H1 (cell line): ENCODE measurements at regions not wholly inside any gene's neighbourhood (a gene's known extent, or its start where the extent isn't known, plus 50 kb on each side); places are given as distances from the start of the nearest gene placed in this dataset.

Experiments used
- CTCF ChIA-PET: fragments of 300-600 bp; sonication (Branson Sonifier 250); formaldehyde crosslinking; loops from one replicate; lab custom pipeline; 2021; ENCODE audit not compliant: partially characterized antibody; lab: Charles Lee
- POLR2A ChIA-PET: fragments of 300-600 bp; sonication (Branson Sonifier 250); formaldehyde crosslinking; loops from one replicate; lab custom pipeline; 2021; ENCODE audit warnings: inconsistent platforms; ENCODE audit not compliant: partially characterized antibody; lab: Charles Lee
- DNase-seq, 2 experiments: peaks; one replicate each; pipeline versions ENCODE4 v3.0.0 to v3.0.0-alpha.2; 2010 to 2022; ENCODE audit warnings: low spot score in 2 of 2, low read depth in 1 of 2, mixed read lengths in 1 of 2
- FAIRE-seq: peaks from 2 replicates; lab custom pipeline; 2011; peaks lifted over from hg19 to GRCh38; lab: Jason Lieb, UNC
- H2AFZ ChIP-seq: 2 replicates; pipeline ENCODE4 v1.8.1; 2012; ENCODE audit warnings: low read length, inconsistent platforms
- H2AK5ac ChIP-seq: 2 replicates; pipeline ENCODE4 v1.6.1; 2013; ENCODE audit warnings: low read depth, low read length
- H2BK120ac ChIP-seq: replicated peaks from 2 replicates; pipeline ENCODE3; 2013; ENCODE audit warnings: low read depth, low read length, inconsistent platforms
- H2BK12ac ChIP-seq: 2 replicates; pipeline ENCODE4 v1.6.1; 2013; ENCODE audit warnings: low read depth, low read length
- H2BK15ac ChIP-seq: 2 replicates; pipeline ENCODE4 v1.6.1; 2013; ENCODE audit warnings: low read length
- H2BK20ac ChIP-seq: 2 replicates; pipeline ENCODE4 v1.6.1; 2013; ENCODE audit warnings: low read length
- H2BK5ac ChIP-seq: 2 replicates; pipeline ENCODE4 v1.6.1; 2013; ENCODE audit warnings: low read depth, low read length
- H3K14ac ChIP-seq: 2 replicates; pipeline ENCODE4 v1.6.1; 2013; ENCODE audit warnings: inconsistent platforms; ENCODE audit not compliant: insufficient read length
- H3K18ac ChIP-seq: 2 replicates; pipeline ENCODE4 v1.6.1; 2013; ENCODE audit warnings: low read length; ENCODE audit errors: extremely low read depth
- H3K23ac ChIP-seq: 2 replicates; pipeline ENCODE4 v1.6.1; 2013; ENCODE audit warnings: inconsistent platforms; ENCODE audit not compliant: insufficient read length
- H3K23me2 ChIP-seq: 2 replicates; pipeline ENCODE4 v1.6.1; 2013; ENCODE audit warnings: low read depth, low read length
- H3K27ac ChIP-seq: 2 replicates; pipeline ENCODE4 v1.6.1; 2011; ENCODE audit warnings: low read depth, low read length, inconsistent platforms
- H3K27me3 ChIP-seq, 4 experiments: replicated peaks in 1 of 4; 1 replicate in 1 of 4; 2 replicates in 3 of 4; pipeline versions ENCODE4 v1.6.1 to v1.8.1; 2011 to 2013; ENCODE audit warnings: low read length in 3 of 4, mild to moderate bottlenecking in 3 of 4, inconsistent platforms in 2 of 4, mixed read lengths in 2 of 4, moderate library complexity in 1 of 4; ENCODE audit not compliant: control insufficient read depth in 3 of 4, insufficient read depth in 3 of 4; ENCODE audit errors: extremely low read depth in 1 of 4
- H3K36me3 ChIP-seq, 4 experiments: 2 replicates each; pipeline versions ENCODE4 v1.6.1 to v1.8.1; 2011 to 2013; ENCODE audit warnings: mild to moderate bottlenecking in 4 of 4, low read length in 3 of 4, moderate library complexity in 2 of 4, control low read depth in 1 of 4, inconsistent platforms in 1 of 4; ENCODE audit not compliant: insufficient read depth in 4 of 4, control insufficient read depth in 2 of 4
- H3K4ac ChIP-seq: replicated peaks from 2 replicates; pipeline ENCODE3; 2013; ENCODE audit warnings: low read length, low read depth, mixed read lengths, inconsistent platforms; ENCODE audit not compliant: insufficient read length
- H3K4me1 ChIP-seq, 4 experiments: replicated peaks in 1 of 4; 1 replicate in 1 of 4; 2 replicates in 3 of 4; pipeline versions ENCODE4 v1.6.1 to v1.8.1; 2011 to 2013; ENCODE audit warnings: low read length in 3 of 4, inconsistent platforms in 2 of 4, mixed read lengths in 1 of 4; ENCODE audit not compliant: insufficient read depth in 4 of 4, control insufficient read depth in 3 of 4
- H3K4me2 ChIP-seq, 2 experiments: 2 replicates each; pipeline versions ENCODE4 v1.6.1 to v1.8.1; 2011 to 2013; ENCODE audit warnings: low read depth in 2 of 2, low read length in 2 of 2, control low read depth in 1 of 2, inconsistent platforms in 1 of 2, mild to moderate bottlenecking in 1 of 2; ENCODE audit not compliant: insufficient read depth in 1 of 2
- H3K4me3 ChIP-seq, 4 experiments: fragments of 200-600, 300-600 bp in 1 of 4; sonication (generic), shearing (Covaris generic), sonication (Bioruptor Twin) in 1 of 4; 2 replicates each; pipeline versions ENCODE4 v1.5.1 to v1.8.1; 2011 to 2016; ENCODE audit warnings: low read length in 4 of 4, low read depth in 3 of 4, control low read depth in 2 of 4, inconsistent platforms in 2 of 4, mild to moderate bottlenecking in 2 of 4, mixed read lengths in 1 of 4, moderate library complexity in 1 of 4; ENCODE audit not compliant: insufficient read depth in 2 of 4; ENCODE audit errors: extremely low read depth in 1 of 4
- H3K56ac ChIP-seq: replicated peaks from 2 replicates; pipeline ENCODE3; 2013; ENCODE audit warnings: low read depth, mild to moderate bottlenecking, mixed read lengths, low read length, inconsistent platforms; ENCODE audit not compliant: insufficient read length
- H3K79me1 ChIP-seq: 2 replicates; pipeline ENCODE4 v1.6.1; 2013; ENCODE audit warnings: low read depth, low read length, control low read depth
- H3K79me2 ChIP-seq, 2 experiments: 2 replicates each; pipeline versions ENCODE4 v1.6.1 to v1.8.1; 2012 to 2013; ENCODE audit warnings: low read length in 2 of 2, mild to moderate bottlenecking in 2 of 2, inconsistent platforms in 1 of 2; ENCODE audit not compliant: insufficient read depth in 2 of 2, control insufficient read depth in 1 of 2
- H3K9ac ChIP-seq, 4 experiments: replicated peaks in 1 of 4; 1 replicate in 1 of 4; 2 replicates in 3 of 4; pipeline versions ENCODE4 v1.6.1 to v1.8.1; 2011 to 2013; ENCODE audit warnings: low read depth in 3 of 4, low read length in 3 of 4, control low read depth in 2 of 4, mild to moderate bottlenecking in 2 of 4, moderate library complexity in 2 of 4, inconsistent platforms in 1 of 4; ENCODE audit errors: extremely low read depth in 1 of 4
- H3K9me3 ChIP-seq, 2 experiments: 2 replicates each; pipeline versions ENCODE4 v1.6.1 to v1.8.1; 2012 to 2013; ENCODE audit warnings: mild to moderate bottlenecking in 2 of 2, moderate library complexity in 2 of 2, control low read depth in 1 of 2, inconsistent platforms in 1 of 2, low read depth in 1 of 2, low read length in 1 of 2, mixed read lengths in 1 of 2; ENCODE audit not compliant: insufficient read depth in 2 of 2
- H4K20me1 ChIP-seq, 2 experiments: replicated peaks in 1 of 2; 2 replicates each; pipeline versions ENCODE3 to v1.8.1; 2011 to 2013; ENCODE audit warnings: inconsistent platforms in 2 of 2, low read length in 2 of 2, mild to moderate bottlenecking in 1 of 2; ENCODE audit not compliant: insufficient read depth in 2 of 2, control insufficient read depth in 1 of 2
- H4K5ac ChIP-seq: 2 replicates; pipeline ENCODE4 v1.6.1; 2013; ENCODE audit warnings: low read length, low read depth, mixed read lengths, inconsistent platforms; ENCODE audit not compliant: insufficient read length
- H4K8ac ChIP-seq: 2 replicates; pipeline ENCODE4 v1.8.0; 2013; ENCODE audit warnings: mild to moderate bottlenecking, moderate library complexity, low read length, inconsistent platforms; ENCODE audit not compliant: insufficient read depth; ENCODE audit errors: extremely low read depth
- H4K91ac ChIP-seq: replicated peaks from 2 replicates; pipeline ENCODE3; 2013; ENCODE audit warnings: low read length, mixed read lengths, inconsistent platforms; ENCODE audit not compliant: insufficient read length
- CREB1 ChIP-seq: IDR thresholded peaks from 2 replicates; pipeline ENCODE4 v1.6.1; 2012; ENCODE audit warnings: inconsistent platforms
- CTBP2 ChIP-seq: IDR thresholded peaks from 2 replicates; pipeline ENCODE4 v1.7.0; 2011; ENCODE audit warnings: borderline replicate concordance, mild to moderate bottlenecking, moderate library complexity, mixed read lengths, low read length; ENCODE audit not compliant: insufficient read depth, insufficient read length
- HDAC6 ChIP-seq: IDR thresholded peaks from one replicate; pipeline ENCODE4 v1.7.1; 2012; ENCODE audit warnings: low read depth, mild to moderate bottlenecking, inconsistent platforms, low read length, moderate library complexity
- JUND ChIP-seq: IDR thresholded peaks from 2 replicates; pipeline ENCODE4 v1.6.1; 2011; ENCODE audit warnings: mild to moderate bottlenecking, improper control_type of control experiment, low read length
- POLR2A ChIP-seq, 2 experiments: IDR thresholded peaks; 1 replicate in 1 of 2; 2 replicates in 1 of 2; pipeline ENCODE4 v1.6.1; 2011; ENCODE audit warnings: low read depth in 2 of 2, low read length in 2 of 2, mild to moderate bottlenecking in 2 of 2; ENCODE audit errors: control extremely low read depth in 1 of 2
- RAD21 ChIP-seq, 2 experiments: IDR thresholded peaks in 1 of 2; conservative IDR thresholded peaks in 1 of 2; 2 replicates each; pipeline ENCODE4 v1.6.1; 2011; ENCODE audit warnings: low read depth in 2 of 2, low read length in 2 of 2, improper control_type of control experiment in 1 of 2, inconsistent platforms in 1 of 2, mild to moderate bottlenecking in 1 of 2, moderate library complexity in 1 of 2
- RBBP5 ChIP-seq: IDR thresholded peaks from 2 replicates; pipeline ENCODE4 v1.7.1; 2012; ENCODE audit warnings: low read depth, mild to moderate bottlenecking, inconsistent platforms, low read length, moderate library complexity, borderline replicate concordance
- USF2 ChIP-seq: IDR thresholded peaks from 2 replicates; pipeline ENCODE4 v1.6.1; 2011; ENCODE audit warnings: low read length, improper control_type of control experiment
- ZNF274 ChIP-seq: IDR thresholded peaks from 2 replicates; pipeline ENCODE4 v1.7.0; 2012; ENCODE audit warnings: low read length, borderline replicate concordance; ENCODE audit errors: extremely low read depth
- WGBS, 2 experiments: shearing (Covaris generic) in 1 of 2; methylation state at CpG; one replicate each; pipeline versions ENCODE4 v1.1.6 to v1.1.7; 2013 to 2015; ENCODE audit warnings: low lambda C conversion rate in 2 of 2, mixed read lengths in 2 of 2, inconsistent platforms in 1 of 2, low coverage in 1 of 2, missing lambda C conversion rate in 1 of 2; ENCODE audit not compliant: insufficient replicate concordance in 2 of 2, insufficient coverage in 1 of 2, insufficient read length in 1 of 2; ENCODE audit errors: extremely low coverage in 1 of 2, missing lambda C conversion rate in 1 of 2; 5-methylcytosine and 5-hydroxymethylcytosine counted together
- TF ChIP-seq, protein P1 (sequence below): IDR thresholded peaks from 2 replicates; pipeline ENCODE4 v1.6.1; 2012; ENCODE audit warnings: low read length, inconsistent platforms

- no peak for FAIRE-seq
- H4K5ac ChIP-seq = no peak overlapping the region
- no peak overlapping the region for H2AK5ac ChIP-seq
- peaks cover 0 to 7% (median 2%) of the 10 kb centered on the region in 4 experiments; a peak in 3 of 7 replicates for H3K4me1 ChIP-seq
- no peak for TF ChIP-seq JUND
- TF ChIP-seq RAD21 (IDR thresholded peaks at IDR 0.05 in 1 of 2, conservative IDR thresholded peaks at IDR 0.05 in 1 of 2; ENCODE audit: low read depth in 2 of 2, low read length in 2 of 2) = no peak
- TF ChIP-seq, protein P1, sequence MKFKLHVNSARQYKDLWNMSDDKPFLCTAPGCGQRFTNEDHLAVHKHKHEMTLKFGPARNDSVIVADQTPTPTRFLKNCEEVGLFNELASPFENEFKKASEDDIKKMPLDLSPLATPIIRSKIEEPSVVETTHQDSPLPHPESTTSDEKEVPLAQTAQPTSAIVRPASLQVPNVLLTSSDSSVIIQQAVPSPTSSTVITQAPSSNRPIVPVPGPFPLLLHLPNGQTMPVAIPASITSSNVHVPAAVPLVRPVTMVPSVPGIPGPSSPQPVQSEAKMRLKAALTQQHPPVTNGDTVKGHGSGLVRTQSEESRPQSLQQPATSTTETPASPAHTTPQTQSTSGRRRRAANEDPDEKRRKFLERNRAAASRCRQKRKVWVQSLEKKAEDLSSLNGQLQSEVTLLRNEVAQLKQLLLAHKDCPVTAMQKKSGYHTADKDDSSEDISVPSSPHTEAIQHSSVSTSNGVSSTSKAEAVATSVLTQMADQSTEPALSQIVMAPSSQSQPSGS = no peak
- TF ChIP-seq CTBP2 = no peak
- TF ChIP-seq POLR2A (IDR thresholded peaks at IDR 0.05; ENCODE audit: control extremely low read depth in 1 of 2, low read depth in 2 of 2, low read length in 2 of 2) = no peak
- TF ChIP-seq CREB1 = no peak
- TF ChIP-seq HDAC6 = no peak
- no peak for TF ChIP-seq USF2
- no peak for TF ChIP-seq ZNF274
- TF ChIP-seq RBBP5 = no peak
- no peaks in the 10 kb centered on the region for H3K79me1 ChIP-seq
- no peak overlapping the region for H2BK120ac ChIP-seq
- H2BK20ac ChIP-seq = no peak overlapping the region
- H3K9ac ChIP-seq = no peak overlapping the region
- H2AFZ ChIP-seq = no peak overlapping the region
- H3K56ac ChIP-seq = no peak overlapping the region
- H3K14ac ChIP-seq = no peak overlapping the region
- no peak overlapping the region for H3K4ac ChIP-seq
- H2BK5ac ChIP-seq = no peak overlapping the region
- H2BK15ac ChIP-seq = no peak overlapping the region
- H3K23ac ChIP-seq = no peak overlapping the region
- WGBS, 2 experiments = 89% methylated on average over 5 of the region's 5 CpGs; no CpG with 5 or more reads in 1 of the 2 experiments
- no peaks in the 10 kb centered on the region for H4K20me1 ChIP-seq
- no peaks in the 10 kb centered on the region for H3K79me2 ChIP-seq
- no peaks in the 10 kb centered on the region for H3K27me3 ChIP-seq
- H3K23me2 ChIP-seq = no peaks in the 10 kb centered on the region; the same call in 1 of the 2 replicates
- H3K4me2 ChIP-seq = no peak overlapping the region
- no peak overlapping the region for H3K4me3 ChIP-seq
- POLR2A ChIA-PET = no interaction called here
- H3K9me3 ChIP-seq = no peaks in the 10 kb centered on the region
- H3K27ac ChIP-seq = no peak overlapping the region
- CTCF ChIA-PET = interaction anchor here (1.4 kb wide), 1 partner anchor 70 kb away, joined by 4 read pairs; no protein-coding TSS in a partner anchor
- H4K8ac ChIP-seq = no peak overlapping the region
- no peak overlapping the region for H2BK12ac ChIP-seq
- H3K36me3 ChIP-seq = no peaks in the 10 kb centered on the region
- DNase-seq = no peak
- H4K91ac ChIP-seq = no peak overlapping the region
- no peak overlapping the region for H3K18ac ChIP-seq
These were observed 147.9 kb downstream of the B3GNT2 start for GRCh38 chr2:62343636-62344337.
